Epithelial cell of proximal tubule (primary cell): ENCODE measurements at regions not wholly inside any gene's neighbourhood (a gene's known extent, or its start where the extent isn't known, plus 50 kb on each side); places are given as distances from the start of the nearest gene placed in this dataset.

ENCODE experiments used
- DNase-seq: peaks from one replicate; pipeline ENCODE4 v3.0.0-alpha.2; 2011; ENCODE audit warnings: low read depth
- H3K4me3 ChIP-seq: 2 replicates; pipeline ENCODE4 v1.5.1; 2011; ENCODE audit warnings: low read depth, mild to moderate bottlenecking, low read length
- CTCF ChIP-seq: conservative IDR thresholded peaks from 2 replicates; pipeline ENCODE4 v1.5.1; 2012; ENCODE audit warnings: low read depth, mild to moderate bottlenecking, low read length

DNA sequence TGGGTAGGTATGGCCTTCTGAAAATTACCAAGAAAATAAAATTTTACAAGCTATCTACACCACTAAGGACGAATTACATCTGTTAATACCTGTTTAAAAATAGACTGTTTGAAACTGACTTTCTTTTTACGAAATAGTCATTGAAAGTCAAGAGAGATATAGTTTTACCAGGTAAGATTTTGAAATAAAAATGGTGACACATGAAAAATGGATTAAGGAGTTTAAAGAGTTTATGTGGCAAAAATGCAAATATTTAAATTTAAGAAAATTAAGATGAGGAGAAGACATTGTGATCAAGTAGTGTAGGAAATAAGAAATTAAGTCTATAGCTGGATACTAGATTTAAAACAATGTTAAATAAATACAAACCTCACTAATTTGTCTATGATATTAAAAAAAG, 271.5 kb downstream of the TRIB2 start:
- no peak overlapping the region for H3K4me3 ChIP-seq
- TF ChIP-seq CTCF: no peak
- DNase-seq: no peak

DNA sequence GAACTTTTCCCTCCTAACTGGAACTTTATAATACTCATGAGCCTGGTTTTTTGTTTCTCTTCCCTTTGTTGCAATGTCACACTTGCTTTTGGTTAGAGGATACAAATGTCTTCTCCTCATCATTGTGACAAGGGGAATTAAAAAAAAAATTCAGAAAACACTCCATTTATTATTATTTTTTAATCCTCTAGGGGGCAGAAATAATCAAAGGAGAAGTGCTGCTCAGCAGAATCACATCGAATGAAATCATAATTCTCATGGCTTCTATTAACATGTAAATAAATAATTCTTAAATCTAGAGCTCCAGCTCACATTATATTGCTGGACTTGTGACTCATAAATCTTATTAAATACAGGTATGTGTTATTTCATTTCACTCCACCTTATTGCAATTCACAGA, 273.8 kb downstream of the TRIB2 start:
- H3K4me3 ChIP-seq: no peak overlapping the region
- DNase-seq: no peak
- TF ChIP-seq CTCF: peak; percentile 36

GRCh38 chr2:12998685-12999084, 281.9 kb downstream of the TRIB2 start:
- DNase-seq: no peak
- no peak overlapping the region for H3K4me3 ChIP-seq
- no peak for TF ChIP-seq CTCF

DNA sequence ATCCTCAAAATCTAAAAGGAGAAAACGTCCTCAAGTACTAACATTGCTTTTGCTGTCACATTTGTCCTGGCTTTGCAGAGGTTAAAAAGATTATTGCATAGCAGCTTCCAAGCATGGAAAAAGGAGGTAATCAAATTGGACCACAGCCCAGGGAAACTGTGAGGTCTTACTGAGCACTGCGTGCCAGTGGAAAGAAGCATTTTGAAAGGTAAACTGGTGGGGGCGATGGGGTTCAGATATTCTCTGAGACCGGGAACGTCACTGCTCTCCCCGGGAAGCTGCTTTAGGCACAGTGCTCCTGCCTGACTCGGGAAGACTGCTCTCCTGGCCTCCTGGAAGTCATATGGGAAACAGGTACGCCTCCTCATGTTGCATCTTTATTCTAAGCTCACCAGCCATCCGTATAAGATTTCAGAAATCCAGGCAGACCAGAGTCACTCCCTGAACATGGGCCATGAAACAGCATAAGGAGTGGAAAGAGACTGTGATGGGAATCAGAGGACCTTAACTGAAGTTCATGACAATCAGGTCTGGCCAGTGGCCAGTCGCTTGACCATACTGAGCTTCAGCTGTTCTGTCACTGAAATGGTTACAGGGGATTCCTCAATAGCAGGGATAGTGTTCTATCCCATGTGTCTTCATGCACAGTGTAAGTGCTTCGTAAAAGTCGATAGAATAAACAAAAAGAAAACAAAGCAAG, 284.1 kb downstream of the TRIB2 start:
- TF ChIP-seq CTCF: no peak
- H3K4me3 ChIP-seq: no peak overlapping the region
- no peak for DNase-seq

DNA sequence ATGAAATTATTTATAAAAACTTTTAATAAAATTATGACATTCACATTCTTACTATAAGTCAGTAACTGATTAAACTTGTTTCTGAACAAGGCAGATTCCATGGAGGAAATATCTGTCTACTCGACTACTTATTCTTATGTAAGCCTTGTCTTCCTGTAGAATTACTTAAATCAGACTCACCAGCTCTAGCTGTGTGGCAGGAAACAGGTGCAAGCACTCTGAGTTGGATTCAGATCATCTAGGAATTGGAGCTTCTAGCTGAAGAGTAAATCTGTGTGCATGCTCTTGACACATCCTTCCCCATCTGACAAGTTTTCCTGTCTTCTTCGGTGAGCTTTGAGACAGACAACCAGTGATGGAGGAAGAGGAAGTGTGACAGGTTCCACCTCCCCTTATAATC, 284.7 kb downstream of the TRIB2 start:
- TF ChIP-seq CTCF: no peak
- H3K4me3 ChIP-seq: no peak overlapping the region
- DNase-seq: no peak

GRCh38 chr2:13002536-13003331, 286.0 kb downstream of the TRIB2 start:
- DNase-seq: no peak
- no peak for TF ChIP-seq CTCF
- no peak overlapping the region for H3K4me3 ChIP-seq
